HEK293 (cell line): ENCODE measurements at regions not wholly inside any gene's neighbourhood (a gene's known extent, or its start where the extent isn't known, plus 50 kb on each side); places are given as distances from the start of the nearest gene placed in this dataset.

Experiments
- CTCF ChIA-PET: fragments of 350-600 bp; formaldehyde crosslinking; extraction: SDS; loops from one replicate; lab custom pipeline; 2021; ENCODE audit warnings: antibody characterized with exemption; lab: Yijun Ruan, JAX
- POLR2A ChIA-PET: fragments of 300-600 bp; formaldehyde crosslinking; extraction: SDS; loops from one replicate; lab custom pipeline; 2020; ENCODE audit warnings: antibody characterized with exemption, inconsistent platforms; lab: Yijun Ruan, JAX
- H3K27ac ChIP-seq: fragments of 200-500 bp; sonication (Bioruptor generic); 2 replicates; pipeline ENCODE4 v1.5.1; 2014; ENCODE audit warnings: low read depth, low read length, control low read depth, inconsistent platforms; ENCODE audit errors: extremely low read depth
- H3K36me3 ChIP-seq, 2 experiments: fragments of 200-500 bp in 1 of 2; sonication (Bioruptor generic) in 1 of 2; 1 replicate in 1 of 2; 2 replicates in 1 of 2; pipeline ENCODE4 v1.5.1; 2014 to 2017; ENCODE audit warnings: inconsistent platforms in 2 of 2, low read length in 2 of 2; ENCODE audit not compliant: control insufficient read depth in 2 of 2, insufficient read depth in 1 of 2
- H3K4me1 ChIP-seq: fragments of 200-500 bp; sonication (Bioruptor generic); 2 replicates; pipeline ENCODE4 v1.5.1; 2014; ENCODE audit warnings: mild to moderate bottlenecking, low read length, inconsistent platforms; ENCODE audit not compliant: control insufficient read depth, insufficient read depth
- H3K4me3 ChIP-seq: 2 replicates; pipeline ENCODE4 v1.5.1; 2011; ENCODE audit warnings: low read depth, mild to moderate bottlenecking, control low read depth, low read length, moderate library complexity
- H3K9me3 ChIP-seq: fragments of 200-500 bp; sonication (Bioruptor generic); 2 replicates; pipeline ENCODE4 v1.5.1; 2014; ENCODE audit warnings: low read depth, low read length, inconsistent platforms; ENCODE audit not compliant: control insufficient read depth, insufficient read depth
- KLF16 ChIP-seq: fragments of 450-650 bp; formaldehyde crosslinking; IDR thresholded peaks from 2 replicates; pipeline ENCODE4 v1.5.1; 2017; ENCODE audit warnings: missing biosample characterization, missing genetic modification characterization
- SCRT1 ChIP-seq: fragments of 450-650 bp; formaldehyde crosslinking; IDR thresholded peaks from 2 replicates; pipeline ENCODE4 v1.5.1; 2016; ENCODE audit warnings: missing biosample characterization, missing genetic modification characterization, borderline replicate concordance
- WT1 ChIP-seq: fragments of 450-650 bp; formaldehyde crosslinking; IDR thresholded peaks from 2 replicates; pipeline ENCODE4 v1.5.1; 2016; ENCODE audit warnings: missing biosample characterization, missing genetic modification characterization
- ZIC2 ChIP-seq: fragments of 450-650 bp; formaldehyde crosslinking; IDR thresholded peaks from 2 replicates; pipeline ENCODE4 v1.5.1; 2016; ENCODE audit warnings: missing biosample characterization, missing genetic modification characterization
- ZNF114 ChIP-seq: fragments of 450-650 bp; formaldehyde crosslinking; IDR thresholded peaks from 2 replicates; pipeline ENCODE4 v1.5.0; 2017; ENCODE audit warnings: missing biosample characterization, missing genetic modification characterization
- ZNF157 ChIP-seq: fragments of 450-650 bp; formaldehyde crosslinking; IDR thresholded peaks from 2 replicates; pipeline ENCODE4 v1.5.1; 2016; ENCODE audit warnings: missing biosample characterization, missing genetic modification characterization
- ZNF174 ChIP-seq: fragments of 450-650 bp; formaldehyde crosslinking; IDR thresholded peaks from 2 replicates; pipeline ENCODE4 v1.5.0; 2017; ENCODE audit warnings: missing biosample characterization, mild to moderate bottlenecking, missing genetic modification characterization
- ZNF175 ChIP-seq: fragments of 450-650 bp; formaldehyde crosslinking; IDR thresholded peaks from 2 replicates; pipeline ENCODE4 v1.5.1; 2016; ENCODE audit warnings: missing biosample characterization, missing genetic modification characterization
- ZNF19 ChIP-seq: fragments of 450-650 bp; formaldehyde crosslinking; IDR thresholded peaks from 2 replicates; pipeline ENCODE4; 2016; ENCODE audit warnings: missing biosample characterization, missing genetic modification characterization, low read depth
- ZNF335 ChIP-seq: fragments of 450-650 bp; formaldehyde crosslinking; conservative IDR thresholded peaks from 2 replicates; pipeline ENCODE4 v1.5.1; 2016; ENCODE audit warnings: missing biosample characterization, missing genetic modification characterization
- ZNF558 ChIP-seq: fragments of 450-650 bp; formaldehyde crosslinking; IDR thresholded peaks from 2 replicates; pipeline ENCODE4 v1.5.1; 2016; ENCODE audit warnings: missing biosample characterization, missing genetic modification characterization
- ZNF600 ChIP-seq: fragments of 450-650 bp; formaldehyde crosslinking; IDR thresholded peaks from 2 replicates; pipeline ENCODE4 v1.5.1; 2016; ENCODE audit warnings: missing biosample characterization, missing genetic modification characterization
- ZNF660 ChIP-seq: fragments of 450-650 bp; IDR thresholded peaks from 2 replicates; pipeline ENCODE4 v1.5.1; 2018; ENCODE audit warnings: missing biosample characterization, mild to moderate bottlenecking, missing genetic modification characterization
- ZNF670 ChIP-seq: fragments of 450-650 bp; formaldehyde crosslinking; IDR thresholded peaks from 2 replicates; pipeline ENCODE4 v1.5.1; 2016; ENCODE audit warnings: missing biosample characterization, missing genetic modification characterization, low read depth
- ZNF830 ChIP-seq: fragments of 450-650 bp; IDR thresholded peaks from 2 replicates; pipeline ENCODE4 v1.5.0; 2018; ENCODE audit warnings: missing biosample characterization, missing genetic modification characterization, low read depth, mild to moderate bottlenecking, moderate library complexity
- ZNF843 ChIP-seq: fragments of 450-650 bp; formaldehyde crosslinking; IDR thresholded peaks from 2 replicates; pipeline ENCODE4 v1.5.1; 2016; ENCODE audit warnings: missing biosample characterization, missing genetic modification characterization
- TF ChIP-seq, protein P1 (sequence below): fragments of 450-650 bp; formaldehyde crosslinking; IDR thresholded peaks from 2 replicates; pipeline ENCODE4 v1.5.1; 2016; ENCODE audit warnings: missing biosample characterization, missing genetic modification characterization
- TF ChIP-seq, protein P2 (sequence below): fragments of 450-650 bp; formaldehyde crosslinking; conservative IDR thresholded peaks from 2 replicates; pipeline ENCODE4 v1.5.1; 2016; ENCODE audit warnings: low read depth, missing biosample characterization, missing genetic modification characterization
- TF ChIP-seq, protein P3 (sequence below): fragments of 450-650 bp; formaldehyde crosslinking; IDR thresholded peaks from 2 replicates; pipeline ENCODE4 v1.5.1; 2016; ENCODE audit warnings: missing biosample characterization, missing genetic modification characterization
- TF ChIP-seq, protein P4 (sequence below): fragments of 450-650 bp; formaldehyde crosslinking; IDR thresholded peaks from 2 replicates; pipeline ENCODE4 v1.5.1; 2016; ENCODE audit warnings: missing biosample characterization, missing genetic modification characterization

DNA sequence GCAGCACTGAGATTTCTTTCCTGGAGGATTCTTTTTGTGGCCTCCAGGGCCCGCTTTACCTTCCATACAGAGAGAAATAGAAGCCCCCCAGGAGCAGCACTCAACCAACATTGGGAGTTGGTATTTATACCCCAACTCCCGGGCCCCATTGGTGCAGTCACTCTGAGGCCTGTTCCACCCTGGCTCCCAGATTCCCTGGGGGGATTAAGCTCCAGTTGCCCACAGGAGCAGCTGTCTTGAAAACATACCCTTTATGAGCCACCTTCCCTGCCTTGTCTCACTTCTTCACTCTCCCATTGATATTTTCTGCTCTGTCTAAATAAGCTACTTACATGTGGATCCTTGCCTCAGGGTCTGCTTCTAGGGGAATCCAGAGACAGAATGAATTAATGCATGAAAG lies 167.8 kb downstream of the KATNIP start:
- POLR2A ChIA-PET, result no interaction called here
- H3K36me3 ChIP-seq, result peaks cover 0 to 2% of the 10 kb centered on the region in 2 experiments; a peak in 2 of 3 replicates
- H3K4me1 ChIP-seq, result no peaks in the 10 kb centered on the region
- TF ChIP-seq ZNF175 (no peak), ZNF335 (tag by site-specific recombination) (no peak), ZNF19 (tag by site-specific recombination) (no peak)
- CTCF ChIA-PET, result interaction anchor here (0.6 kb wide), 1 partner anchor 19 kb away, joined by 4 read pairs; no protein-coding TSS in a partner anchor
- no peak overlapping the region for H3K4me3 ChIP-seq
- H3K9me3 ChIP-seq, result no peaks in the 10 kb centered on the region
- H3K27ac ChIP-seq, result no peak overlapping the region

DNA sequence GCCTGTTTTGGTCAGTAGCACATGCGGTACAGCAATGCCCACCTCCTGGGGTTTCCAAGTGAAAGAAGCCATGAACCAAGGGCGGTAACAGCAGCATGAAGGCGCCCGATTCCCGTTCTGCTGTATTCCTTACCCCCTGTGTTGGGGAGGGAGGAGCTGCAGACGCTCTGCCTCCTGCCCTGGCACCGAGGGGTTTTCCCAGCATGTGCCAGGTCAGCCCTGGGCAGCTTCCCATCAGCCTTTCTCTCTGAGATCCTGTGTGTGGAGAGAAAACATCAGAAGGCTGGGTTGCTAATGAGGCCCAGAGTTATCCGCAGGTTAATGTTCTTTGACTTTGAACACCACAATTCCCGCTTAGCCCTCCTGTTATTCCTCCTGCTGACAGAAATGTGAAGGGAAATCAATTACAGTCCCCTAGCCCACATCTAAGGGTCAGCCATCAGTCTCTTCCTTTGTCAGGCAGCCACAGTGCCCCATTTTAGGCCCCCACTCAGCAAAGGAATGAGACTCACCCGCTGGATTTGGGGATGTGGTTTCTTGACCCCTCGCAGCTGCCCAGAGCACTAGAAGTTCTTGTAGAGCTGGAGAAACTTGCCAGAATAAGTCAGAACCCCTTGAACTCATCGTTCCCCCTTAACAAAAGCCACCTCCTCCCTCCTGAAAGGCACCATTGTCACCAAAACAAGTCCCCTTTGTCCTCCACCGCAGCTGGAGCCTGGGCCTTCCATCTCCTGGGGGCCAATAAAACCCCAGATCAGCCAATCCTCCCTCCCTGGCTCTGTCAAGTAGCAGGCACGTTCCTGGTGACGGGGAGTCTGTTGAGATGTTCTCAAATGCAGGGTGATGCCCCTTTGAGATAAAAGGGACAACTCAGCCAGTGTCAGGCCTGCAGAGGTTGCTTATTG lies 168.5 kb downstream of the KATNIP start:
- H3K27ac ChIP-seq, result no peak overlapping the region

DNA sequence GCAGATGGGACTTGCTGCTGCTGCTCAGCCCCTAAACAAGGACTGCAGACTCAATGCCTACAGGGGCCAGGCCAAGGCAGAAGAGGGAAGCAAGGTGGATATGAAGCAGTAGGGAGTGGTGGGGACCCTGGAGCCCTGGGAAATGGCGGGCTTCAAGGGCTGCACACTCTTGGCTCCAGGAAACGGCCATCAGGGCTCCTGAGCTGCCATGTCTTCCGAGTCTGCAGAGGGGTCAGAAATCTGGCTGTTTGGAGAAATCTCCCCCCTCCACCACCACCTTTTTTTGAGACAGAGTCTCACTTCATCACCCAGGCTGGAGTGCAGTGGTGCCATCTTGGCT lies 169.1 kb downstream of the KATNIP start:
- ChIA-PET POLR2A (no interaction called here), CTCF (no interaction called here)
- Histone ChIP-seq H3K36me3 (peaks cover 0 to 6% of the 10 kb centered on the region in 2 experiments; a peak in 2 of 3 replicates), H3K9me3 (no peaks in the 10 kb centered on the region), H3K27ac (no peak overlapping the region), H3K4me1 (no peaks in the 10 kb centered on the region), H3K4me3 (no peak overlapping the region)
- TF ChIP-seq ZNF843 (tag by site-specific recombination), result no peak
- TF ChIP-seq ZNF114 (tag by site-specific recombination), result no peak
- TF ChIP-seq SCRT1, result no peak
- TF ChIP-seq KLF16 (tag by site-specific recombination), result no peak
- TF ChIP-seq ZNF19 (tag by site-specific recombination), result no peak
- no peak for TF ChIP-seq ZNF660 (tag by site-specific recombination)
- TF ChIP-seq, protein P1, sequence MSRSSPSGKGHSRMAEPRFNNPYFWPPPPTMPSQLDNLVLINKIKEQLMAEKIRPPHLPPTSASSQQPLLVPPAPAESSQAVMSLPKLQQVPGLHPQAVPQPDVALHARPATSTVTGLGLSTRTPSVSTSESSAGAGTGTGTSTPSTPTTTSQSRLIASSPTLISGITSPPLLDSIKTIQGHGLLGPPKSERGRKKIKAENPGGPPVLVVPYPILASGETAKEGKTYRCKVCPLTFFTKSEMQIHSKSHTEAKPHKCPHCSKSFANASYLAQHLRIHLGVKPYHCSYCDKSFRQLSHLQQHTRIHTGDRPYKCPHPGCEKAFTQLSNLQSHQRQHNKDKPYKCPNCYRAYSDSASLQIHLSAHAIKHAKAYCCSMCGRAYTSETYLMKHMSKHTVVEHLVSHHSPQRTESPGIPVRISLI (tag by site-specific recombination), result no peak
- TF ChIP-seq ZNF558 (tag by site-specific recombination), result no peak
- TF ChIP-seq ZNF830, result no peak
- TF ChIP-seq, protein P2, sequence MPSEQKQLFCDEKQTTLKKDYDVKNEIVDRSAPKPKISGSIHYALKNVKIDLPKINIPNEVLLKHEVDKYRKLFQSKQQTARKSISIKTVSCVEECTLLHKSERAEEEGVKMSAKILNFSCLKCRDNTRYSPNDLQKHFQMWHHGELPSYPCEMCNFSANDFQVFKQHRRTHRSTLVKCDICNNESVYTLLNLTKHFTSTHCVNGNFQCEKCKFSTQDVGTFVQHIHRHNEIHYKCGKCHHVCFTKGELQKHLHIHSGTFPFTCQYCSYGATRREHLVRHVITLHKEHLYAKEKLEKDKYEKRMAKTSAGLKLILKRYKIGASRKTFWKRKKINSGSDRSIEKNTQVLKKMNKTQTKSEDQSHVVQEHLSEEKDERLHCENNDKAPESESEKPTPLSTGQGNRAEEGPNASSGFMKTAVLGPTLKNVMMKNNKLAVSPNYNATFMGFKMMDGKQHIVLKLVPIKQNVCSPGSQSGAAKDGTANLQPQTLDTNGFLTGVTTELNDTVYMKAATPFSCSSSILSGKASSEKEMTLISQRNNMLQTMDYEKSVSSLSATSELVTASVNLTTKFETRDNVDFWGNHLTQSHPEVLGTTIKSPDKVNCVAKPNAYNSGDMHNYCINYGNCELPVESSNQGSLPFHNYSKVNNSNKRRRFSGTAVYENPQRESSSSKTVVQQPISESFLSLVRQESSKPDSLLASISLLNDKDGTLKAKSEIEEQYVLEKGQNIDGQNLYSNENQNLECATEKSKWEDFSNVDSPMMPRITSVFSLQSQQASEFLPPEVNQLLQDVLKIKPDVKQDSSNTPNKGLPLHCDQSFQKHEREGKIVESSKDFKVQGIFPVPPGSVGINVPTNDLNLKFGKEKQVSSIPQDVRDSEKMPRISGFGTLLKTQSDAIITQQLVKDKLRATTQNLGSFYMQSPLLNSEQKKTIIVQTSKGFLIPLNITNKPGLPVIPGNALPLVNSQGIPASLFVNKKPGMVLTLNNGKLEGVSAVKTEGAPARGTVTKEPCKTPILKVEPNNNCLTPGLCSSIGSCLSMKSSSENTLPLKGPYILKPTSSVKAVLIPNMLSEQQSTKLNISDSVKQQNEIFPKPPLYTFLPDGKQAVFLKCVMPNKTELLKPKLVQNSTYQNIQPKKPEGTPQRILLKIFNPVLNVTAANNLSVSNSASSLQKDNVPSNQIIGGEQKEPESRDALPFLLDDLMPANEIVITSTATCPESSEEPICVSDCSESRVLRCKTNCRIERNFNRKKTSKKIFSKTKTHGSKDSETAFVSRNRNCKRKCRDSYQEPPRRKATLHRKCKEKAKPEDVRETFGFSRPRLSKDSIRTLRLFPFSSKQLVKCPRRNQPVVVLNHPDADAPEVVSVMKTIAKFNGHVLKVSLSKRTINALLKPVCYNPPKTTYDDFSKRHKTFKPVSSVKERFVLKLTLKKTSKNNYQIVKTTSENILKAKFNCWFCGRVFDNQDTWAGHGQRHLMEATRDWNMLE (tag by site-specific recombination), result no peak
- TF ChIP-seq, protein P3, sequence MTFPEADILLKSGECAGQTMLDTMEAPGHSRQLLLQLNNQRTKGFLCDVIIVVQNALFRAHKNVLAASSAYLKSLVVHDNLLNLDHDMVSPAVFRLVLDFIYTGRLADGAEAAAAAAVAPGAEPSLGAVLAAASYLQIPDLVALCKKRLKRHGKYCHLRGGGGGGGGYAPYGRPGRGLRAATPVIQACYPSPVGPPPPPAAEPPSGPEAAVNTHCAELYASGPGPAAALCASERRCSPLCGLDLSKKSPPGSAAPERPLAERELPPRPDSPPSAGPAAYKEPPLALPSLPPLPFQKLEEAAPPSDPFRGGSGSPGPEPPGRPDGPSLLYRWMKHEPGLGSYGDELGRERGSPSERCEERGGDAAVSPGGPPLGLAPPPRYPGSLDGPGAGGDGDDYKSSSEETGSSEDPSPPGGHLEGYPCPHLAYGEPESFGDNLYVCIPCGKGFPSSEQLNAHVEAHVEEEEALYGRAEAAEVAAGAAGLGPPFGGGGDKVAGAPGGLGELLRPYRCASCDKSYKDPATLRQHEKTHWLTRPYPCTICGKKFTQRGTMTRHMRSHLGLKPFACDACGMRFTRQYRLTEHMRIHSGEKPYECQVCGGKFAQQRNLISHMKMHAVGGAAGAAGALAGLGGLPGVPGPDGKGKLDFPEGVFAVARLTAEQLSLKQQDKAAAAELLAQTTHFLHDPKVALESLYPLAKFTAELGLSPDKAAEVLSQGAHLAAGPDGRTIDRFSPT, result no peak

More for the DNA sequence above, 168.5 kb downstream of the KATNIP start:
- ChIA-PET POLR2A (no interaction called here), CTCF (no interaction called here)
- no peaks in the 10 kb centered on the region for H3K4me1 ChIP-seq
- H3K36me3 ChIP-seq, result peaks cover 0 to 6% of the 10 kb centered on the region in 2 experiments; a peak in 2 of 3 replicates
- no peak for TF ChIP-seq ZNF670 (tag by site-specific recombination)
- no peak for TF ChIP-seq ZNF600 (tag by site-specific recombination)
- peak; percentile 44 for TF ChIP-seq ZIC2
- TF ChIP-seq, protein P4, sequence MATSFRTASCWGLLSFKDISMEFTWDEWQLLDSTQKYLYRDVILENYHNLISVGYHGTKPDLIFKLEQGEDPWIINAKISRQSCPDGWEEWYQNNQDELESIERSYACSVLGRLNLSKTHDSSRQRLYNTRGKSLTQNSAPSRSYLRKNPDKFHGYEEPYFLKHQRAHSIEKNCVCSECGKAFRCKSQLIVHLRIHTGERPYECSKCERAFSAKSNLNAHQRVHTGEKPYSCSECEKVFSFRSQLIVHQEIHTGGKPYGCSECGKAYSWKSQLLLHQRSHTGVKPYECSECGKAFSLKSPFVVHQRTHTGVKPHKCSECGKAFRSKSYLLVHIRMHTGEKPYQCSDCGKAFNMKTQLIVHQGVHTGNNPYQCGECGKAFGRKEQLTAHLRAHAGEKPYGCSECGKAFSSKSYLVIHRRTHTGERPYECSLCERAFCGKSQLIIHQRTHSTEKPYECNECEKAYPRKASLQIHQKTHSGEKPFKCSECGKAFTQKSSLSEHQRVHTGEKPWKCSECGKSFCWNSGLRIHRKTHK (tag by site-specific recombination), result no peak
- TF ChIP-seq ZNF174 (tag by site-specific recombination), result no peak
- no peak for TF ChIP-seq WT1 (tag by site-specific recombination)
- TF ChIP-seq ZNF157 (tag by site-specific recombination), result no peak
- no peaks in the 10 kb centered on the region for H3K9me3 ChIP-seq
- H3K4me3 ChIP-seq, result no peak overlapping the region
